GM12878 (cell line): ENCODE measurements at regions not wholly inside any gene's neighbourhood (a gene's known extent, or its start where the extent isn't known, plus 50 kb on each side); places are given as distances from the start of the nearest gene placed in this dataset.

ENCODE experiments used
- BHLHE40 ChIP-seq, 2 experiments: fragments of 450-650 bp in 1 of 2; IDR thresholded peaks; 2 replicates each; pipeline ENCODE4 v1.6.1; 2011 to 2017; ENCODE audit warnings: low read depth in 2 of 2, borderline replicate concordance in 1 of 2, improper control_type of control experiment in 1 of 2, low read length in 1 of 2, mild to moderate bottlenecking in 1 of 2
- CHD4 ChIP-seq: fragments of 200-600 bp; sonication (generic); IDR thresholded peaks from 2 replicates; pipeline ENCODE4 v1.6.1; 2016; ENCODE audit warnings: mild to moderate bottlenecking
- IRF3 ChIP-seq: fragments of 450-650 bp; IDR thresholded peaks from 2 replicates; pipeline ENCODE4 v1.6.1; 2014; ENCODE audit warnings: mild to moderate bottlenecking
- MAX ChIP-seq: IDR thresholded peaks from 2 replicates; pipeline ENCODE4 v1.6.1; 2012; ENCODE audit warnings: low read depth, low read length, improper control_type of control experiment
- MLLT1 ChIP-seq: fragments of 450-650 bp; IDR thresholded peaks from 2 replicates; pipeline ENCODE4 v1.6.1; 2016; ENCODE audit warnings: mild to moderate bottlenecking
- MYC ChIP-seq: IDR thresholded peaks from 2 replicates; pipeline ENCODE4 v1.6.1; 2011; ENCODE audit warnings: mild to moderate bottlenecking, low read length, moderate library complexity, inconsistent platforms; ENCODE audit not compliant: insufficient read depth, insufficient replicate concordance, insufficient read length, severe bottlenecking
- NFXL1 ChIP-seq: fragments of 450-650 bp; IDR thresholded peaks from 2 replicates; pipeline ENCODE4 v1.6.1; 2017; ENCODE audit warnings: antibody characterized with exemption, mild to moderate bottlenecking, borderline replicate concordance
- PML ChIP-seq: IDR thresholded peaks from 2 replicates; pipeline ENCODE4 v1.6.1; 2012; ENCODE audit warnings: low read length, inconsistent platforms
- POLR2AphosphoS5 ChIP-seq: IDR thresholded peaks from 2 replicates; pipeline ENCODE4 v1.6.1; 2011; ENCODE audit warnings: mild to moderate bottlenecking, low read length, inconsistent platforms
- RBBP5 ChIP-seq: fragments of 200-600 bp; sonication (generic); conservative IDR thresholded peaks from 2 replicates; pipeline ENCODE4 v1.6.1; 2016
- YY1 ChIP-seq: IDR thresholded peaks from 2 replicates; pipeline ENCODE4 v1.6.1; 2011; ENCODE audit warnings: low read depth, mild to moderate bottlenecking, low read length
- ZBED1 ChIP-seq: IDR thresholded peaks from 2 replicates; pipeline ENCODE4 v1.6.1; 2016; ENCODE audit warnings: borderline replicate concordance
- TF ChIP-seq, protein P1 (sequence below), 3 experiments: IDR thresholded peaks in 2 of 3; conservative IDR thresholded peaks in 1 of 3; 2 replicates each; pipeline ENCODE4 v1.5.1; 2011; ENCODE audit warnings: low read depth in 3 of 3, low read length in 3 of 3, mild to moderate bottlenecking in 3 of 3, control low read depth in 2 of 3, moderate library complexity in 2 of 3, inconsistent platforms in 1 of 3, mixed read lengths in 1 of 3; ENCODE audit not compliant: control insufficient read depth in 2 of 3, insufficient read depth in 1 of 3; ENCODE audit errors: extremely low read depth in 1 of 3
- TF ChIP-seq, protein P2 (sequence below): fragments of 450-650 bp; formaldehyde crosslinking; IDR thresholded peaks from 2 replicates; pipeline ENCODE4 v1.4.0; 2020; ENCODE audit warnings: mild to moderate bottlenecking, moderate library complexity

- TF ChIP-seq MAX: no peak
- TF ChIP-seq, protein P1, sequence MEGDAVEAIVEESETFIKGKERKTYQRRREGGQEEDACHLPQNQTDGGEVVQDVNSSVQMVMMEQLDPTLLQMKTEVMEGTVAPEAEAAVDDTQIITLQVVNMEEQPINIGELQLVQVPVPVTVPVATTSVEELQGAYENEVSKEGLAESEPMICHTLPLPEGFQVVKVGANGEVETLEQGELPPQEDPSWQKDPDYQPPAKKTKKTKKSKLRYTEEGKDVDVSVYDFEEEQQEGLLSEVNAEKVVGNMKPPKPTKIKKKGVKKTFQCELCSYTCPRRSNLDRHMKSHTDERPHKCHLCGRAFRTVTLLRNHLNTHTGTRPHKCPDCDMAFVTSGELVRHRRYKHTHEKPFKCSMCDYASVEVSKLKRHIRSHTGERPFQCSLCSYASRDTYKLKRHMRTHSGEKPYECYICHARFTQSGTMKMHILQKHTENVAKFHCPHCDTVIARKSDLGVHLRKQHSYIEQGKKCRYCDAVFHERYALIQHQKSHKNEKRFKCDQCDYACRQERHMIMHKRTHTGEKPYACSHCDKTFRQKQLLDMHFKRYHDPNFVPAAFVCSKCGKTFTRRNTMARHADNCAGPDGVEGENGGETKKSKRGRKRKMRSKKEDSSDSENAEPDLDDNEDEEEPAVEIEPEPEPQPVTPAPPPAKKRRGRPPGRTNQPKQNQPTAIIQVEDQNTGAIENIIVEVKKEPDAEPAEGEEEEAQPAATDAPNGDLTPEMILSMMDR (IDR thresholded peaks at IDR 0.05 in 2 of 3, conservative IDR thresholded peaks at IDR 0.05 in 1 of 3; ENCODE audit: control insufficient read depth in 2 of 3, extremely low read depth in 1 of 3, insufficient read depth in 1 of 3, low read depth in 3 of 3, low read length in 3 of 3): no peak
- TF ChIP-seq ZBED1: no peak
- no peak for TF ChIP-seq BHLHE40 (IDR thresholded peaks at IDR 0.05; ENCODE audit: borderline replicate concordance in 1 of 2, low read depth in 2 of 2, low read length in 1 of 2)
- TF ChIP-seq PML: no peak
- TF ChIP-seq NFXL1: no peak
- TF ChIP-seq, protein P2, sequence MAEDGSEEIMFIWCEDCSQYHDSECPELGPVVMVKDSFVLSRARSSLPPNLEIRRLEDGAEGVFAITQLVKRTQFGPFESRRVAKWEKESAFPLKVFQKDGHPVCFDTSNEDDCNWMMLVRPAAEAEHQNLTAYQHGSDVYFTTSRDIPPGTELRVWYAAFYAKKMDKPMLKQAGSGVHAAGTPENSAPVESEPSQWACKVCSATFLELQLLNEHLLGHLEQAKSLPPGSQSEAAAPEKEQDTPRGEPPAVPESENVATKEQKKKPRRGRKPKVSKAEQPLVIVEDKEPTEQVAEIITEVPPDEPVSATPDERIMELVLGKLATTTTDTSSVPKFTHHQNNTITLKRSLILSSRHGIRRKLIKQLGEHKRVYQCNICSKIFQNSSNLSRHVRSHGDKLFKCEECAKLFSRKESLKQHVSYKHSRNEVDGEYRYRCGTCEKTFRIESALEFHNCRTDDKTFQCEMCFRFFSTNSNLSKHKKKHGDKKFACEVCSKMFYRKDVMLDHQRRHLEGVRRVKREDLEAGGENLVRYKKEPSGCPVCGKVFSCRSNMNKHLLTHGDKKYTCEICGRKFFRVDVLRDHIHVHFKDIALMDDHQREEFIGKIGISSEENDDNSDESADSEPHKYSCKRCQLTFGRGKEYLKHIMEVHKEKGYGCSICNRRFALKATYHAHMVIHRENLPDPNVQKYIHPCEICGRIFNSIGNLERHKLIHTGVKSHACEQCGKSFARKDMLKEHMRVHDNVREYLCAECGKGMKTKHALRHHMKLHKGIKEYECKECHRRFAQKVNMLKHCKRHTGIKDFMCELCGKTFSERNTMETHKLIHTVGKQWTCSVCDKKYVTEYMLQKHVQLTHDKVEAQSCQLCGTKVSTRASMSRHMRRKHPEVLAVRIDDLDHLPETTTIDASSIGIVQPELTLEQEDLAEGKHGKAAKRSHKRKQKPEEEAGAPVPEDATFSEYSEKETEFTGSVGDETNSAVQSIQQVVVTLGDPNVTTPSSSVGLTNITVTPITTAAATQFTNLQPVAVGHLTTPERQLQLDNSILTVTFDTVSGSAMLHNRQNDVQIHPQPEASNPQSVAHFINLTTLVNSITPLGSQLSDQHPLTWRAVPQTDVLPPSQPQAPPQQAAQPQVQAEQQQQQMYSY: no peak
- TF ChIP-seq POLR2AphosphoS5: no peak
- TF ChIP-seq RBBP5: no peak
- no peak for TF ChIP-seq IRF3
- no peak for TF ChIP-seq MLLT1
- TF ChIP-seq MYC: no peak
- no peak for TF ChIP-seq YY1
- TF ChIP-seq CHD4: no peak
These were observed 778.7 kb downstream of the CENPC start for GRCh38 chr4:66766557-66766956.
